ENCODE measurements at regions not wholly inside any gene's neighbourhood (a gene's known extent, or its start where the extent isn't known, plus 50 kb on each side); places are given as distances from the start of the nearest gene placed in this dataset.
A peak's percentile ranks its signal among the peaks of the same experiment; 100 is the strongest.

- no peak for DNase-seq (ENCODE audit: low spot score)
Observed at GRCh38 chr2:2715036-2715818, 384.2 kb upstream of the MYT1L start.

DNA sequence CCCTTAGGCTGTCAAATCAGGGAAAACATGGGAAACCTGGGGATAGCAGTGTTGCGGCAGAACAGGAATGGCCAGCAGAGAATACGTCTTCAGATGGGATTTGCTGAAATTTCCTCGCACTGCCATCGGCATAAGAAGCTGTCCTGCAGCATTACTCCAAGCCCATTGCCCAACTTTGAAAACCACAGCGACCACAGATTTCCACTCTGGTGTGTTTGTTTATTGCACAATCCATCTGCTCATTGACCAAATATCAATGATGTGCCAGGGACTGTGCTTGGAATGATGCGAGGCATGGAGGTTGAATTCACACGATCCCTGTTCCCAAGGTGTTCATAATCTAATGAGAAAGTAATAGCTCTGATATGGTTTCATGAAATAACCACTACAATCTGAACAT lies 383.3 kb upstream of the MYT1L start:
- DNase-seq (ENCODE audit: low spot score) = no peak

GRCh38 chr2:2709431-2709770 lies 378.3 kb upstream of the MYT1L start:
- no peak for DNase-seq (ENCODE audit: low spot score)

DNA sequence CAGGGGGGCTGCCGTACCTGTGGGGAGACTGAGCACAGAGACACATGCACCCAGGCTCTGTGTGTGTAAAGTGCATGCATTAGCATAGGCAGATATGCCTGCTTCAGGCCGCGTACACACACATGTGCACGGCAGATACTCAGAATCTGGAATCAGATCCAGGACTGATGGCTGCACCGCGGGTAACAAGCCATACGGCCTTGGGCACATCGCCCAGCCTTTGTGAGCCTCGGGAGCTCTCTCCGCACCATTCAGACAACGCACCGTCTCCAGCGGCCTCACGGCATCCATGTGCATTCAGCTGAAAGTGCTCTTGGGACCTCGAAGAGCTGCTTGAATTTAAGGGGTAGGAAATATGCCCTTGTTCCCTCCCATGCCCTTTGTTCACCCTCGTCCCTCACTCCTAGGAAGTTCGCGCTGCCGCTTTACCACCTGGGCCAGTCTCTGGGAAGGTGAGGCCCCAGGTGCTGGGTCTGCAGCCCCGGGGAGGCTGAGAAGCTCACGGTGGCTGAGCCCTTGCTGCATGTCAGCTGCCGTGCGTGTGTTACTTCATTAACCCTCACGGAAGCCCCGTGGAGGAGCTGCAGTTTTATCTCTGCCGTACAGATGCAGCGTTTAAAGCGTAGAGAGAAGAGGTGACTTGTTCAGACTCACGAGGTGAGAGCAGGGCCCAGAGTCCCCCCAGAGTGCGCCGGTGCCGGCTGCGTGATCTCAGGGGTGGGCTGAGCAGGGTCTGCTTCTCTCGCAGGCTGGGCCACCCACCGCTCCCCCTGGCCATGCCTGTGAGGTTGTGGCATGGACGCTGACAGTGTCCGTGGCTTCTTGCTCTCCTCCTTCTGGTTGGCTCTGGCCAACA lies 377.7 kb upstream of the MYT1L start:
- no peak for DNase-seq (ENCODE audit: low spot score)

GRCh38 chr2:2707206-2707991 lies 376.3 kb upstream of the MYT1L start:
- DNase-seq (ENCODE audit: low spot score) = no peak

DNA sequence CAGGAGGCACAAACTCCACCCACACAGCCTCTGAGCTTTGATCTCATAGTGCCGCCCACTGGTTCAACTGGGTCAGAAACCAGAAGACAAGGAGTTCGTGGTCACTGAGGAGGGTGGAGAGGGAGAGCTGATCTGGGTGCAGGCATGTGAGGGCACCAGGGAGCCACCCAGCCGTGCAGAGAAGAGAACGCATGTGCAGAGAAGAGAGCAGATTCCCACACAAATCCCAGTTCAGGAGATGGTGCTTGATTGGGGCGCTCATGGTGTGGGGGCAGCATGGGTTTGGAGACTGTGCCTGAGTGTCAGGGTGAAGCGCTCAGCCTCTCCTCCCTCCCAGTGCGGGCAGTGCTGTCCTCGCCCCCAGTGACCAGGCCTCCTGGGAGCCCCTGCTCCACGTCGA lies 375.2 kb upstream of the MYT1L start:
- DNase-seq (ENCODE audit: low spot score) = no peak

DNA sequence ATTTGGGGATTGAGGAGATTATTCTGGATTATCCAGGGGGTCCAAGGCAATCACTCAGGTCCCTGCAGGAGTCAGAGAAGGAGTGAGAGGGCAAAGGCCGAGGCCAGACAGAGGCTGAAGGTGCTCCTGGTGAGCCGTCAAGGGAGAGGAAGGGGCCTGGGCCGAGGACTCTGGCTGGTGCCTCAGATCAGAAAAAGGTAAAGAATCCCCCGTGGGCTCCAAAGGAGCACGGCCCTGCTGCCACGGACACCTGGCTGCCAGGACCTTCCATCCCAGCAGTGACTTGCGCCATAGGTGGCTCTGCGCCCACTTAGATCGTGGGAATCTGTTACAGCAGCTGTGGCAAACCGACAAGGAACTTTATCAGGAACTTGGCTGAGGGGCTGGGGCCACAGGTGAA lies 374.8 kb upstream of the MYT1L start:
- DNase-seq (ENCODE audit: low spot score) = no peak

- DNase-seq (ENCODE audit: low spot score) = no peak
Observed at GRCh38 chr2:2704428-2705090, 373.5 kb upstream of the MYT1L start.

- no peak for DNase-seq (ENCODE audit: low spot score)
Observed at GRCh38 chr2:2703762-2704427, 372.8 kb upstream of the MYT1L start.

DNA sequence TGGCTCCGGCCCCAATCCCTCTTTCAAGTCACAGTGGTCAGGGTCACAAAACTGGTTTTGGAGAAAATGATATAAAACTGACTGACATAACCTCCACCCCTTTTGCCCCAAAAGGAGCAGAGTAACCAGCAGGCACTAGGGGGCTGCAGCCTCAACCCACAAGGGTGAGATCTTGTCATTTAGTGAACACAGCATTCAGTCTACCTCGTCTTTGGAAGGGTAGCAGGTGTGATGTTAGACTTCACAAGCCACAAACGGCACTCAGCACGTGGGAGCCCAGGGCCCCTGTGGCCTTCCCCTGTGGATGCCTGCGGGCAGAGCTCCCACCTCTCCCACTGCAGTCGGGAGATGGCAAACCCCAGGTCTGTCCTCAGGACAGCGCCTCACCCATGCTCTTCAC lies 372.1 kb upstream of the MYT1L start:
- DNase-seq (ENCODE audit: low spot score) = no peak

DNA sequence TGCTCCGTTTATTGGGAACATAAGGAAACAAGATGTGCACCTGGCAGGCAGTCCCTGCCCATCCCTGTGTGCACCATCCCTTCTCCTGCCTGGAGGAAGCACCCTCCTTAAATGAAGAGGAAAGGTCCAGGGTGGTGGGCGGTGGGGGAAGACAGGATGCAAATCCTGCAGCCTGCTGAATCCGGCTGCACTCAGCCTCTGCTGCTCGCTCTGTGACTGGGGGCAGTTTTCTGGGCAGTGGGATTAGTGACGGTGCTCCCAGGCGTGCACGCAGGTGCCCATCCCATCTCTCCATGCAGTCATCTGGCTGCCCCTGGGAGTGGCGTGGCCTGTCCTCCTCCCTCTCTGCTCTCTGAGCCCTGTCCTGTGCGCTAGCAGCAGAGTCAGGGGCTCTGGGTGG lies 371.3 kb upstream of the MYT1L start:
- DNase-seq (ENCODE audit: low spot score) = no peak

- no peak for DNase-seq (ENCODE audit: low spot score)
Observed at GRCh38 chr2:2701813-2702212, 370.7 kb upstream of the MYT1L start.

GRCh38 chr2:2701176-2701781 lies 370.2 kb upstream of the MYT1L start:
- DNase-seq (ENCODE audit: low spot score) = no peak

DNA sequence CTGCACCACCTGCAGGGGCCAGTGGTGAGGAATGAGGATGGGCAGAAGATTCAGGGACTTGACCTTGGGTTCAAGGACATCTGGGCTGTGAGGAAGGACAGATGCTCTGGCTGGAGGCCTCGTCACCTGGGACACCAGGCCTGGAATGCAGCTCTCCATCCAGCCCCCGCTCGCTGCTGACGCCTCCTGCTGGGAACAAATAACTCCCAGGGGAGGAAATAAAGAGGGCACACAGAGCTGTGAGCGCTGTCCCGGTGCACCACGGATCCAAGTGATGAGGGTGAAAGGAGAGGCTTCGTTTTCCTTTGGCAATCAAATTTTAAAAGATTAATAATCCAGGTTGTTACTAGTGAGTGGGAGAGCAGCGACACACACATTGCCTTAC lies 368.0 kb upstream of the MYT1L start:
- no peak for DNase-seq (ENCODE audit: low spot score)

DNA sequence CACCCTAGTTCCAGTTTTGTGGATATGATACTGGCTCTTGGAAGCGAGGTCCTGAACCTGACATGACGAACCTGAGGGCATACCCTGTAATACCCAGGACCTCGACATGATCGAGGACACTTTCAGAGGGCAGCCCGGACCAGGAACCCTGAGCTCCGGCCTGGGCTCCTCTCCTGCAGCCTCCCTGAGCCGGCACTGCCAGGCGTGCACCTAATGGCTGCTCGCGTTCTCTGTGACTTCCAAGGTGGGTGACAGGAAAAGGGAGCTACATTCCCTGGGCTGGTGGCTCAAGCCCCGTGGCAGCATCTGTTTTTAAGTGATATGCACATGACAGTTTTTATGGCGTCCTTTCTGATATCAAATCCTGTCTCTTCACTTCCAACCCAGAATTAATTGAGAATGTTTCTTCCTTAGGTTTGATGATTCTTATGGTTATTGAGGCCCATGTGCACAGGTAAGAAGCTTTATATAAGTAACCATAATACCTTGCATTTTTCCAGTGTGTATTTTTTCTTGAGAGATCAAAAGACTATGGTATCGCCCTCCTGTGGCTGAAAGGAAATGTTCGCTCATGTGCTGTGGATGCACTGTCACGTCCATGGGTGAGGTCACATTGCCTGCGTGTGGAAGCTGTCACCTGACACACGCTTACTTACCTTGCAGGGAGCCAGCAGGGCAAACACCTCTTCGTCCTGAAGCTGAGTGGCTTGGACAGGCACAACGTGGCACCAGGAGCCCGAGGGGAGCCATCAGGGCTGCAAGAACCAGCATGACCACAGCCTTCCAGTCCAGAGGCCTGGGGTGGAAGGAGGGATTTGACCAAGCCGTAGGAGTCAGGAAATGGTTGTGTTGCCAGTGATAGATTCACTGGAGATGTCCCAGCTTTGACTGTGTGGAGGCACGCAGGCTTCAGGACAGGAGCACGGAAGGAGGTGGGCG lies 367.4 kb upstream of the MYT1L start:
- DNase-seq (ENCODE audit: low spot score) = peak; percentile 6

GRCh38 chr2:2696733-2697455 lies 365.8 kb upstream of the MYT1L start:
- no peak for DNase-seq (ENCODE audit: low spot score)

DNA sequence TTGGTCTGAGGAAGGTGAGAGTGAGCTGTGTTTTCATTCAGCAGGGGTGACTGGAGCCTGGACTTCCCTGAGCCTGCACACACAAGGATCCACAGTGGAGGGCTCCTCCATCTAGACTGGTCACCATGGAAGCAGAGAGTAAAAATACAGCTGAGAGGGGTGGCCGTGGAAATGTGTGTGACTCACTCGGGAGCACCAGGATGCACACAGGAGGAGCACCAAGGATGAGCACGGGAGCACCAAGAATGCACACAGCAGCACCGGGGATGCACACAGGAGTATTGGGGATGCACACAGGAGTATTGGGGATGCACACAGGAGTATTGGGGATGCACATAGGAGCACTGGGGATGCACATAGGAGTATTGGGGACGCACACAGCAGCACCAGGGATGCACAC lies 365.2 kb upstream of the MYT1L start:
- DNase-seq (ENCODE audit: low spot score) = no peak

GRCh38 chr2:2694746-2695145 lies 363.7 kb upstream of the MYT1L start:
- DNase-seq (ENCODE audit: low spot score) = no peak

DNA sequence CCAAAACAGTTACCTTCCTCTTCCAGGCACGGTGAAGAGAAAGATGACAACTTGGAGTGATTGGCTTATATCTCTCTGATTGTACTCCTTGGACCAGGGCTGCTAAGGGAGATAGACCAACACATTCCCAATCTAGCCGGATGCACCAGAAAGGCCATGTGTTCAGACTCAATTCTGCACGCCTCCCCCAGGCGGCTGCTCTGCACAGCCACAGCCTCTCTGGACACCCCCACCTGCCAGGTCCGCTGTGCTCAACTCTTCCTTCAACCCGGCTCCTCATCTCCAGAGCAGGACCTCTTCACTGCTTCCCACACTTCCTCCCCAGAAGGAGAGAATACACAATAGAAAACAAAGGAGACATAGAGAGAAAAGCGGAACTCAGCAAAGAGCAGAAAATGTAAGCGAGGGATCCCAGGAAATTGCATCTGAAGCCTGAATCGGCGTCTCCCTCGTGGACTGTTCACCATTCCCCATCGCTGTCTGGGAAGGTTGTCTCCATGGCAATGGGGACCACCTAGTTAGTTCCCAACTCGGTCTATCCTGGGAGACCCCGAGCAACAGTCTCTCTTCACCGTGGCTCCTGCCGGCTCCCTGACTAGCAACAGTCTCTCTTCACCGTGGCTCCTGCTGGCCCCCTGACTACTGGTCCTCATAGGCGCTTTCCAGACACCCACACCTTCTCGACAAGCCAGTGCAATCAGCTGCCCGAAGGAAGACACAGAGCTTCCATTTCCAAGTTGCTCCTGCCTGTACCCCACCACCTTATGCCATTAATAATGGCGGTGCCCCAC lies 361.7 kb upstream of the MYT1L start:
- DNase-seq (ENCODE audit: low spot score) = no peak
